ENCODE measurements at regions not wholly inside any gene's neighbourhood (a gene's known extent, or its start where the extent isn't known, plus 50 kb on each side); places are given as distances from the start of the nearest gene placed in this dataset.

GRCh38 chr6:128570680-128571063 lies 50.3 kb upstream of the PTPRK start:
- TF ChIP-seq POLR2A (IDR thresholded peaks at IDR 0.05): no peak
- TF ChIP-seq, protein P1, sequence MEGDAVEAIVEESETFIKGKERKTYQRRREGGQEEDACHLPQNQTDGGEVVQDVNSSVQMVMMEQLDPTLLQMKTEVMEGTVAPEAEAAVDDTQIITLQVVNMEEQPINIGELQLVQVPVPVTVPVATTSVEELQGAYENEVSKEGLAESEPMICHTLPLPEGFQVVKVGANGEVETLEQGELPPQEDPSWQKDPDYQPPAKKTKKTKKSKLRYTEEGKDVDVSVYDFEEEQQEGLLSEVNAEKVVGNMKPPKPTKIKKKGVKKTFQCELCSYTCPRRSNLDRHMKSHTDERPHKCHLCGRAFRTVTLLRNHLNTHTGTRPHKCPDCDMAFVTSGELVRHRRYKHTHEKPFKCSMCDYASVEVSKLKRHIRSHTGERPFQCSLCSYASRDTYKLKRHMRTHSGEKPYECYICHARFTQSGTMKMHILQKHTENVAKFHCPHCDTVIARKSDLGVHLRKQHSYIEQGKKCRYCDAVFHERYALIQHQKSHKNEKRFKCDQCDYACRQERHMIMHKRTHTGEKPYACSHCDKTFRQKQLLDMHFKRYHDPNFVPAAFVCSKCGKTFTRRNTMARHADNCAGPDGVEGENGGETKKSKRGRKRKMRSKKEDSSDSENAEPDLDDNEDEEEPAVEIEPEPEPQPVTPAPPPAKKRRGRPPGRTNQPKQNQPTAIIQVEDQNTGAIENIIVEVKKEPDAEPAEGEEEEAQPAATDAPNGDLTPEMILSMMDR (IDR thresholded peaks at IDR 0.05): peak in 1 of 4 experiments; percentile 20
